HEK293T (cell line): ENCODE measurements at regions not wholly inside any gene's neighbourhood (a gene's known extent, or its start where the extent isn't known, plus 50 kb on each side); places are given as distances from the start of the nearest gene placed in this dataset.

Experiments used
- ARNT ChIP-seq: fragments of 450-650 bp; IDR thresholded peaks from 2 replicates; pipeline ENCODE4 v1.6.1; 2017; ENCODE audit warnings: mild to moderate bottlenecking
- BHLHE40 ChIP-seq: fragments of 450-650 bp; IDR thresholded peaks from 2 replicates; pipeline ENCODE4 v1.6.1; 2016; ENCODE audit warnings: mild to moderate bottlenecking, moderate library complexity, borderline replicate concordance
- CTBP1 ChIP-seq: fragments of 450-650 bp; IDR thresholded peaks from 2 replicates; pipeline ENCODE4 v1.6.1; 2016; ENCODE audit warnings: borderline replicate concordance
- ELF4 ChIP-seq: fragments of 450-650 bp; IDR thresholded peaks from 2 replicates; pipeline ENCODE4 v1.6.1; 2017; ENCODE audit warnings: antibody characterized with exemption
- FOXA1 ChIP-seq: fragments of 450-650 bp; IDR thresholded peaks from 2 replicates; pipeline ENCODE4 v1.6.1; 2016; ENCODE audit warnings: mild to moderate bottlenecking
- FOXK2 ChIP-seq: fragments of 450-650 bp; IDR thresholded peaks from 2 replicates; pipeline ENCODE4 v1.6.1; 2016; ENCODE audit warnings: mild to moderate bottlenecking
- FOXM1 ChIP-seq: fragments of 450-650 bp; IDR thresholded peaks from 2 replicates; pipeline ENCODE4 v1.6.1; 2017; ENCODE audit warnings: mild to moderate bottlenecking, borderline replicate concordance
- HDGF ChIP-seq: fragments of 450-650 bp; IDR thresholded peaks from 2 replicates; pipeline ENCODE4 v1.6.1; 2017; ENCODE audit warnings: antibody characterized with exemption, borderline replicate concordance
- LEF1 ChIP-seq: fragments of 450-650 bp; IDR thresholded peaks from 2 replicates; pipeline ENCODE4 v1.6.1; 2017; ENCODE audit warnings: mild to moderate bottlenecking, borderline replicate concordance
- NFRKB ChIP-seq: fragments of 450-650 bp; IDR thresholded peaks from 2 replicates; pipeline ENCODE4 v1.6.1; 2016; ENCODE audit warnings: mild to moderate bottlenecking, moderate library complexity
- SP1 ChIP-seq: fragments of 450-650 bp; IDR thresholded peaks from 2 replicates; pipeline ENCODE4 v1.6.1; 2017
- SUZ12 ChIP-seq: fragments of 450-650 bp; IDR thresholded peaks from 2 replicates; pipeline ENCODE4 v1.6.1; 2016; ENCODE audit warnings: mild to moderate bottlenecking
- TARDBP ChIP-seq: fragments of 450-650 bp; IDR thresholded peaks from 2 replicates; pipeline ENCODE4 v1.6.1; 2016
- ZNF384 ChIP-seq: fragments of 450-650 bp; IDR thresholded peaks from 2 replicates; pipeline ENCODE4 v1.6.1; 2016

GRCh38 chr13:103514188-103514587, 448.0 kb upstream of the SLC10A2 start:
- no peak for TF ChIP-seq SP1
- TF ChIP-seq FOXK2, result no peak
- TF ChIP-seq FOXA1, result no peak
- no peak for TF ChIP-seq FOXM1
- no peak for TF ChIP-seq CTBP1
- no peak for TF ChIP-seq ARNT
- no peak for TF ChIP-seq HDGF
- no peak for TF ChIP-seq ELF4
- no peak for TF ChIP-seq TARDBP
- no peak for TF ChIP-seq BHLHE40
- TF ChIP-seq SUZ12, result no peak
- no peak for TF ChIP-seq NFRKB
- no peak for TF ChIP-seq ZNF384
- TF ChIP-seq LEF1, result no peak
